DOHH2 (cell line): ENCODE measurements at regions not wholly inside any gene's neighbourhood (a gene's known extent, or its start where the extent isn't known, plus 50 kb on each side); places are given as distances from the start of the nearest gene placed in this dataset.
"Not testable (repeated sequence)": the region's sequence is repeated elsewhere in the genome, so short reads cannot be mapped to it uniquely, and the experiment has no call there.

ENCODE experiments used
- H3F3A ChIP-seq: fragments of 200-600 bp; sonication (generic), shearing (Covaris generic); 2 replicates; pipeline ENCODE4 v1.6.0; 2016; ENCODE audit warnings: antibody characterized with exemption, mild to moderate bottlenecking; ENCODE audit not compliant: control insufficient read depth, insufficient read depth
- H3K27ac ChIP-seq: fragments of 200-600 bp; sonication (generic); 2 replicates; pipeline ENCODE4 v1.5.1; 2014; ENCODE audit warnings: low read depth, mild to moderate bottlenecking, low read length, moderate library complexity
- H3K27me3 ChIP-seq: fragments of 200-600 bp; sonication (generic); 2 replicates; pipeline ENCODE4 v1.6.1; 2014; ENCODE audit warnings: mild to moderate bottlenecking, low read length, mixed read lengths; ENCODE audit not compliant: control insufficient read depth
- H3K36me3 ChIP-seq: fragments of 200-600 bp; sonication (generic); 2 replicates; pipeline ENCODE4 v1.6.1; 2014; ENCODE audit warnings: mild to moderate bottlenecking, low read length, moderate library complexity, mixed read lengths; ENCODE audit not compliant: control insufficient read depth
- H3K4me1 ChIP-seq: fragments of 200-600 bp; sonication (generic); 2 replicates; pipeline ENCODE4 v1.6.1; 2014; ENCODE audit warnings: mild to moderate bottlenecking, low read length, mixed read lengths; ENCODE audit not compliant: control insufficient read depth
- H3K4me2 ChIP-seq: fragments of 200-600 bp; sonication (generic); 2 replicates; pipeline ENCODE4 v1.6.0; 2014; ENCODE audit warnings: mild to moderate bottlenecking, low read length, moderate library complexity
- H3K4me3 ChIP-seq: fragments of 200-600 bp; sonication (generic); 2 replicates; pipeline ENCODE4 v1.5.1; 2014; ENCODE audit warnings: mild to moderate bottlenecking, low read length, mixed read lengths
- H3K79me2 ChIP-seq: fragments of 200-600 bp; sonication (generic); 2 replicates; pipeline ENCODE4 v1.6.1; 2014; ENCODE audit warnings: mild to moderate bottlenecking, low read length, mixed read lengths; ENCODE audit not compliant: control insufficient read depth
- H3K9me2 ChIP-seq: fragments of 200-600 bp; sonication (generic); replicated peaks from 2 replicates; pipeline ENCODE4 v1.6.1; 2014; ENCODE audit warnings: mild to moderate bottlenecking, low read length, mixed read lengths; ENCODE audit not compliant: control insufficient read depth
- H3K9me3 ChIP-seq: fragments of 200-600 bp; sonication (generic); 2 replicates; pipeline ENCODE4 v1.6.1; 2014; ENCODE audit warnings: antibody characterized with exemption, low read length, mixed read lengths; ENCODE audit not compliant: control insufficient read depth, insufficient read depth
- H4K20me1 ChIP-seq: fragments of 200-600 bp; sonication (generic); 2 replicates; pipeline ENCODE4 v1.6.0; 2014; ENCODE audit warnings: low read depth, mild to moderate bottlenecking, antibody characterized with exemption, low read length, moderate library complexity; ENCODE audit not compliant: control insufficient read depth, insufficient read depth
- EZH2phosphoT487 ChIP-seq: fragments of 200-600 bp; sonication (generic); IDR thresholded peaks from 2 replicates; pipeline ENCODE4 v1.6.1; 2017; ENCODE audit warnings: borderline replicate concordance, mild to moderate bottlenecking, antibody characterized with exemption, low read length, moderate library complexity, mixed read lengths
- TF ChIP-seq, protein P1 (sequence below): fragments of 200-600 bp; sonication (generic); IDR thresholded peaks from one replicate; pipeline ENCODE4 v1.5.1; 2014; ENCODE audit warnings: antibody characterized with exemption, mild to moderate bottlenecking, low read depth, low read length; ENCODE audit not compliant: poor library complexity, severe bottlenecking

DNA sequence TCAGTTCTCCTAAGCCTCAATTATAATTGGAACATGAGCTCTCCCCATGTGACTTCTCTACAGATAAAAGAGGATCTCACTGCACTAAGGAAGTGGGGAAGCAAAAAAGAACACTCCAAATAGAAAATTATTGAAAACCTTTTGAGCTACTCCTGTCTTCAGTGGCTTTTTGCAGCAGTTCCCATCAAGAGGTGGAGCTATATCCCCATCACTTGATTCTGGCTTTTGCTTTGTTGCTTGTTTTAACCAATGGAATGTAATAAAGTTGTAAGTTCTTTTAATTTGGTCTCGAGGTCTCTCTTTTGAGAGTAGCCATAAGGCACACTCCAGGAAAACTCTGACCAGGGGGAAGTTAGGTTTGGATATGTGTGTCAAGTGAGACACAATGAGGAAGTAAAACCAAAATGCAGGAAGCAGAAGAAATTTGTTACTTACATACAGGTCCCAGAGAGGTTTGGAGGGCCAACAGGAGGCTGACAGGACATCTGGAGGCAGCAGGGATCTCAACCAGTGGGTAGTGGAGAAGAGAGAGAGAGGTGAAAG, 569.4 kb downstream of the HTR7 start:
- Histone ChIP-seq H3K9me3 (no peaks in the 10 kb centered on the region), H4K20me1 (no peaks in the 10 kb centered on the region), H3K27me3 (no peaks in the 10 kb centered on the region), H3K4me2 (no peak overlapping the region), H3K4me1 (no peaks in the 10 kb centered on the region), H3K36me3 (no peaks in the 10 kb centered on the region), H3K4me3 (no peak overlapping the region), H3K79me2 (no peaks in the 10 kb centered on the region), H3K9me2 (no peaks in the 10 kb centered on the region), H3F3A (no peaks in the 10 kb centered on the region), H3K27ac (no peak overlapping the region)
- TF ChIP-seq, protein P1, sequence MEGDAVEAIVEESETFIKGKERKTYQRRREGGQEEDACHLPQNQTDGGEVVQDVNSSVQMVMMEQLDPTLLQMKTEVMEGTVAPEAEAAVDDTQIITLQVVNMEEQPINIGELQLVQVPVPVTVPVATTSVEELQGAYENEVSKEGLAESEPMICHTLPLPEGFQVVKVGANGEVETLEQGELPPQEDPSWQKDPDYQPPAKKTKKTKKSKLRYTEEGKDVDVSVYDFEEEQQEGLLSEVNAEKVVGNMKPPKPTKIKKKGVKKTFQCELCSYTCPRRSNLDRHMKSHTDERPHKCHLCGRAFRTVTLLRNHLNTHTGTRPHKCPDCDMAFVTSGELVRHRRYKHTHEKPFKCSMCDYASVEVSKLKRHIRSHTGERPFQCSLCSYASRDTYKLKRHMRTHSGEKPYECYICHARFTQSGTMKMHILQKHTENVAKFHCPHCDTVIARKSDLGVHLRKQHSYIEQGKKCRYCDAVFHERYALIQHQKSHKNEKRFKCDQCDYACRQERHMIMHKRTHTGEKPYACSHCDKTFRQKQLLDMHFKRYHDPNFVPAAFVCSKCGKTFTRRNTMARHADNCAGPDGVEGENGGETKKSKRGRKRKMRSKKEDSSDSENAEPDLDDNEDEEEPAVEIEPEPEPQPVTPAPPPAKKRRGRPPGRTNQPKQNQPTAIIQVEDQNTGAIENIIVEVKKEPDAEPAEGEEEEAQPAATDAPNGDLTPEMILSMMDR, result no peak
- TF ChIP-seq EZH2phosphoT487, result no peak

DNA sequence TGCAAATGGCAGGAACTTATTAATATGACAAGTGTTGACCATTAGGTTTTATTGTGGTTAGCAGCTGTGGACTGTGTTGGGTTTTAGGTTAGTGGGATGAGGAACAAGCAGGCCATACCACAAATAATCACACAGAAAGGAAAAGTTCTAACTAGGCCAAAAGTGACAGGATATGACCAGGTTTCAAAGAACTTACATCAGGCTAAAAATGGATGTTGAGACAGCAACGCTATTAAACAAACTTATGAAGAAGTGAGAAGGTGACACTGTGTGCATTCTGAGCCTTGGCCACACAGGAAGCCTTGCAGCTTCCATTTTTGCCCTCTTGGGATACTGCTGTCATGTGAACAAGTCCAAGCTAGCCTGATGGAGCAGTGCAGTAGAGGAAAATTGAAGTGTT, 568.8 kb downstream of the HTR7 start:
- no peaks in the 10 kb centered on the region for H3K4me1 ChIP-seq
- H3K27me3 ChIP-seq, result no peaks in the 10 kb centered on the region
- no peak for TF ChIP-seq EZH2phosphoT487
- TF ChIP-seq, protein P1, result no peak
- no peaks in the 10 kb centered on the region for H3K79me2 ChIP-seq
- H3F3A ChIP-seq, result no peaks in the 10 kb centered on the region
- no peak overlapping the region for H3K4me3 ChIP-seq
- no peak overlapping the region for H3K4me2 ChIP-seq
- H3K9me3 ChIP-seq, result no peaks in the 10 kb centered on the region
- H3K9me2 ChIP-seq, result no peaks in the 10 kb centered on the region
- H4K20me1 ChIP-seq, result no peaks in the 10 kb centered on the region
- no peak overlapping the region for H3K27ac ChIP-seq
- no peaks in the 10 kb centered on the region for H3K36me3 ChIP-seq

DNA sequence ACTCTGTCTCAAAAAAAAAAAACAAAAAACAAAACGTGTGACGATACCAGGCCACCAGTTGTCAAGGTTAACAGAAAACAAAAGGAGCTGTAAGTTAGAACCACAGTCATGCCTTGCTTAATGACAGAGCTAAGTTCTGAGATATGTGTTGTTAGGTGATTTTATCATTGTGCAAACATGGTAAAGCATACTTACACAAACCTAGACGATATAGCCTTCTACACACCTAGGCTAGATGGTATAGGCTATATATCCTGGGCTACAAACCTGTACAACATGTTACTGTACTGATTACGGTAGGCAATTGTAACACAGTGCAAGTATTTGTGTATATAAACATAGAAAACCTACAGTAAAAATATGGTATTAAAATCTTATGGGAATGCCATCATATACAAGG, 564.2 kb downstream of the HTR7 start:
- H3F3A ChIP-seq, result no peaks in the 10 kb centered on the region
- TF ChIP-seq, protein P1, result no peak
- no peak for TF ChIP-seq EZH2phosphoT487
- no peaks in the 10 kb centered on the region for H3K36me3 ChIP-seq
- H3K9me3 ChIP-seq, result no peaks in the 10 kb centered on the region
- H3K27ac ChIP-seq, result no peak overlapping the region
- no peaks in the 10 kb centered on the region for H3K9me2 ChIP-seq
- no peaks in the 10 kb centered on the region for H3K79me2 ChIP-seq
- no peaks in the 10 kb centered on the region for H4K20me1 ChIP-seq
- H3K4me1 ChIP-seq, result no peaks in the 10 kb centered on the region
- no peaks in the 10 kb centered on the region for H3K27me3 ChIP-seq
- no peak overlapping the region for H3K4me2 ChIP-seq
- H3K4me3 ChIP-seq, result no peak overlapping the region

DNA sequence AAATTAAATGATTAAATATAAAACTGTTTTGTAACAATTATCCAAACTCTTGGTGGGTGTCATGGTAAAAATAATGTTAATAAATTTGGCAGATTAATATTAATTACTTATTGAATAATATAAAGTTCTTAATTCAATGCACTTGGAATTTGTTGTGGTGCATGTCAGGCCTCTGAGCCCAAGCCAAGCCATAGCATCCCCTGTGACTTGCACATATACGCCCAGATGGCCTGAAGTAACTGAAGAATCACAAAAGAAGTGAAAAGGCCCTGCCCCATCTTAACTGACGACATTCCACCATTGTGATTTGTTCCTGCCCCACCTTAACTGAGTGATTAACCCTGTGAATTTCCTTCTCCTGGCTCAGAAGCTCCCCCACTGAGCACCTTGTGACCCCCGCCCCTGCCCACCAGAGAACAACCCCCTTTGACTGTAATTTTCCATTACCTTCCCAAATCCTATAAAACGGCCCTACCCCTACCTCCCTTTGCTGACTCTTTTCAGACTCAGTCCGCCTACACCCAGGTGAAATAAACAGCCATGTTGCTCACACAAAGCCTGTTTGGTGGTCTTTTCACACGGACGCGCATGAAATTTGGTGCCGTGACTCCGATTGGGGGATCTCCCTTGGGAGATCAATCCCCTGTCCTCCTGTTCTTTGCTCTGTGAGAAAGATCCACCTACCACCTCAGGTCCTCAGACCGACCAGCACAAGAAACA, 562.9 kb downstream of the HTR7 start:
- H3K4me1 ChIP-seq, H4K20me1 ChIP-seq, H3K79me2 ChIP-seq, H3K9me3 ChIP-seq, H3K27me3 ChIP-seq, H3K36me3 ChIP-seq, H3K4me2 ChIP-seq, H3K4me3 ChIP-seq, H3K27ac ChIP-seq, H3K9me2 ChIP-seq, H3F3A ChIP-seq: not testable (repeated sequence)

DNA sequence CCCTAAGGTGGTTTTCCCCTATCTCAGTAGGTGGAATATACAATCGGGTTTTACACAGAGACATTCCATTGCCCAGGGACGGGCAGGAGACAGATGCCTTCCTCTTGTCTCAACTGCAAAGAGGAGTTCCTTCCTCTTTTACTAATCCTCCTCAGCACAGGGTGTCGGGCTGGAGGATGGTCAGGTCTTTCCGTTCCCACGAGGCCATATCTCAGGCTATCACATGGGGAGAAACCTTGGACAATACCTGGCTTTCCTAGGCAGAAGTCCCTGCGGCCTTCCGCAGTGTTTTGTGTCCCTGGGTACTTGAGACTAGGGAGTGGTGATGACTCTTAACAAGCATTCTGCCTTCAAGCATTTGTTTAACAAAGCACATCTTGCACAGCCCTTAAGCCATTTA, 555.8 kb downstream of the HTR7 start:
- not testable (repeated sequence) for H3F3A ChIP-seq, H3K9me2 ChIP-seq

More for the DNA sequence above, 555.8 kb downstream of the HTR7 start:
- not testable (repeated sequence) for H3K9me3 ChIP-seq, H3K4me1 ChIP-seq, H3K4me3 ChIP-seq, H4K20me1 ChIP-seq, H3K27me3 ChIP-seq, H3K27ac ChIP-seq, H3K79me2 ChIP-seq, H3K36me3 ChIP-seq, H3K4me2 ChIP-seq
